Spleen (tissue), 11 donors: ENCODE measurements at regions not wholly inside any gene's neighbourhood (a gene's known extent, or its start where the extent isn't known, plus 50 kb on each side); places are given as distances from the start of the nearest gene placed in this dataset.
A peak's percentile ranks its signal among the peaks of the same experiment; 100 is the strongest.

Experiments
- DNase-seq: peaks from one replicate; pipeline ENCODE4 v3.0.0-alpha.2; 2020
- H3K27ac ChIP-seq, 8 donors: fragments of 200-600 bp; sonication (generic) in 7 of 8; 1 replicate in 4 of 8; 2 replicates in 4 of 8; pipeline versions ENCODE4 v1.5.0 to v1.8.0; 2016 to 2021; ENCODE audit warnings: inconsistent platforms in 4 of 8, mild to moderate bottlenecking in 4 of 8, moderate library complexity in 1 of 8
- H3K27me3 ChIP-seq, 7 donors: fragments of 200-600 bp; sonication (generic) in 6 of 7; replicated peaks in 1 of 7; 1 replicate in 4 of 7; 2 replicates in 3 of 7; pipeline versions ENCODE4 v1.5.0 to v1.8.0; 2016 to 2021; ENCODE audit warnings: inconsistent platforms in 3 of 7, mild to moderate bottlenecking in 1 of 7
- H3K36me3 ChIP-seq, 6 donors: fragments of 200-600 bp; sonication (generic) in 5 of 6; 1 replicate in 4 of 6; 2 replicates in 2 of 6; pipeline versions ENCODE4 v1.5.0 to v1.8.0; 2016 to 2021; ENCODE audit warnings: inconsistent platforms in 2 of 6
- H3K4me1 ChIP-seq, 6 donors: fragments of 200-600 bp; sonication (generic) in 5 of 6; 1 replicate in 3 of 6; 2 replicates in 3 of 6; pipeline versions ENCODE4 v1.5.0 to v1.8.0; 2016 to 2021; ENCODE audit warnings: inconsistent platforms in 3 of 6
- H3K4me3 ChIP-seq, 8 donors: fragments of 200-600 bp; sonication (generic) in 7 of 8; 1 replicate in 4 of 8; 2 replicates in 4 of 8; pipeline versions ENCODE4 v1.5.0 to v1.8.0; 2016 to 2021; ENCODE audit warnings: inconsistent platforms in 4 of 8, mild to moderate bottlenecking in 4 of 8, moderate library complexity in 2 of 8
- H3K9me3 ChIP-seq, 8 donors: fragments of 200-600 bp; sonication (generic) in 7 of 8; 1 replicate in 4 of 8; 2 replicates in 4 of 8; pipeline versions ENCODE4 v1.5.0 to v1.8.0; 2016 to 2021; ENCODE audit warnings: inconsistent platforms in 4 of 8
- CTCF ChIP-seq, 11 experiments: fragments of 200-600 bp in 7 of 11; fragments of 450-650 bp in 4 of 11; sonication (generic) in 4 of 11; IDR thresholded peaks in 8 of 11; conservative IDR thresholded peaks in 3 of 11; 1 replicate in 7 of 11; 2 replicates in 4 of 11; pipeline versions ENCODE4 v1.4.0 to v1.8.0; 2016 to 2021; ENCODE audit warnings: antibody characterized with exemption in 11 of 11, inconsistent platforms in 4 of 11, mild to moderate bottlenecking in 1 of 11
- POLR2A ChIP-seq, 3 donors: fragments of 450-650 bp; IDR thresholded peaks; one replicate each; pipeline ENCODE4 v1.5.1; 2017; ENCODE audit warnings: antibody characterized with exemption in 3 of 3, mild to moderate bottlenecking in 1 of 3
- POLR2AphosphoS5 ChIP-seq, 3 donors: sonication (generic); formaldehyde crosslinking; IDR thresholded peaks; one replicate each; pipeline ENCODE4 v1.5.1; 2017; ENCODE audit warnings: antibody characterized with exemption in 3 of 3
- WGBS, 5 donors: extraction: QIAGEN DNeasy Blood & Tissue Kit in 3 of 5; methylation state at CpG; one replicate each; pipeline versions ENCODE4 v1.1.5 to v1.1.7; 2013 to 2018; 5-methylcytosine and 5-hydroxymethylcytosine counted together
- intact Hi-C: fragments of 100-400 bp; cut with DNase I; formaldehyde crosslinking; loops from one replicate; pipeline ENCODE4 v1.15.0; 2023; ENCODE audit warnings: low total_unique reads
- donor health status: healthy with polysubstance abuse.
- donor health status: DM: no; HTN: no; CAD: no; lungs with moderate emphysema.
- donor health status: DM: no; HTN: no; CAD: no.
- donor health status: Bipolar disorder and iron deficiency.
- donor health status: healthy.
- donor health status: DM: no; HTN: no; CAD: no.
- donor health status: DM: yes; HTN: yes; CAD: no.

- no peaks in the 10 kb centered on the region for H3K9me3 ChIP-seq
- H3K36me3 ChIP-seq: no peaks in the 10 kb centered on the region
- 36 to 49% (median 43%) methylated on average over 24 to 30 of the region's 30 CpGs for WGBS, 5 donors
- H3K27ac ChIP-seq: peak overlapping the region; percentile 79 to 97 (median 89)
- TF ChIP-seq POLR2AphosphoS5 (IDR thresholded peaks at IDR 0.05): peak in 2 of 3 donors; percentile 38 to 65
- no peak for TF ChIP-seq POLR2A (IDR thresholded peaks at IDR 0.05)
- TF ChIP-seq CTCF (IDR thresholded peaks at IDR 0.05 in 8 of 11, conservative IDR thresholded peaks at IDR 0.05 in 3 of 11): no peak
- intact Hi-C loops: no loop called here
- H3K4me1 ChIP-seq: peaks cover 65 to 99% (median 93%) of the 10 kb centered on the region in 6 donors
- H3K27me3 ChIP-seq: no peaks in the 10 kb centered on the region
- peak; percentile 86 for DNase-seq
- H3K4me3 ChIP-seq: peak overlapping the region; percentile 33 to 70 (median 42)
These were observed 179.9 kb downstream of the SEC14L1 start for GRCh38 chr17:77320485-77321256.

GRCh38 chr17:77321649-77322513, 181.1 kb downstream of the SEC14L1 start:
- intact Hi-C loops: no loop called here
- DNase-seq: peak; percentile 81
- peaks cover 0 to 4% (median 0%) of the 10 kb centered on the region in 6 donors for H3K36me3 ChIP-seq
- peak overlapping the region in 7 of 8 donors; percentile 5 to 70 (median 22) for H3K4me3 ChIP-seq
- H3K9me3 ChIP-seq: no peaks in the 10 kb centered on the region
- H3K4me1 ChIP-seq: peaks cover 72 to 99% (median 93%) of the 10 kb centered on the region in 6 donors
- no peaks in the 10 kb centered on the region for H3K27me3 ChIP-seq
- TF ChIP-seq POLR2AphosphoS5 (IDR thresholded peaks at IDR 0.05): peak in 1 of 3 donors; percentile 6
- no peak for TF ChIP-seq CTCF (IDR thresholded peaks at IDR 0.05 in 8 of 11, conservative IDR thresholded peaks at IDR 0.05 in 3 of 11)
- 55 to 67% (median 67%) methylated on average over 21 to 35 of the region's 35 CpGs for WGBS, 5 donors
- peak overlapping the region; percentile 73 to 97 (median 89) for H3K27ac ChIP-seq

- TF ChIP-seq POLR2AphosphoS5 (IDR thresholded peaks at IDR 0.05) (peak; percentile 66 to 79 (median 74)), CTCF (IDR thresholded peaks at IDR 0.05 in 8 of 11, conservative IDR thresholded peaks at IDR 0.05 in 3 of 11) (no peak)
- Histone ChIP-seq H3K4me1 (peaks cover 69 to 100% (median 96%) of the 10 kb centered on the region in 6 donors), H3K27me3 (no peaks in the 10 kb centered on the region), H3K4me3 (peak overlapping the region in 7 of 8 donors; percentile 19 to 70 (median 24)), H3K27ac (peak overlapping the region; percentile 73 to 97 (median 89)), H3K36me3 (peaks cover 0 to 10% (median 0%) of the 10 kb centered on the region in 6 donors), H3K9me3 (no peaks in the 10 kb centered on the region)
- intact Hi-C loops: no loop called here
- peak; percentile 86 for DNase-seq
- WGBS, 5 donors: 26 to 41% (median 37%) methylated on average over 18 to 32 of the region's 32 CpGs
These were observed 182.0 kb downstream of the SEC14L1 start for GRCh38 chr17:77322514-77323412.
